Smooth muscle cell (in vitro differentiated cells): ENCODE measurements at regions not wholly inside any gene's neighbourhood (a gene's known extent, or its start where the extent isn't known, plus 50 kb on each side); places are given as distances from the start of the nearest gene placed in this dataset.

Source experiments
- DNase-seq: peaks from one replicate; lab custom pipeline; 2025; ENCODE audit not compliant: unreplicated experiment; lab: John Stamatoyannopoulos, UW
- H2AFZ ChIP-seq: fragments of 200-600 bp; sonication (generic); 2 replicates; pipeline ENCODE4 v1.6.0; 2016; ENCODE audit warnings: antibody characterized with exemption, low read depth, mild to moderate bottlenecking
- H3F3A ChIP-seq: fragments of 200-600 bp; sonication (generic); 2 replicates; pipeline ENCODE4 v1.6.0; 2017; ENCODE audit warnings: antibody characterized with exemption, low read depth
- H3K27ac ChIP-seq: fragments of 200-600 bp; sonication (generic); 2 replicates; pipeline ENCODE4 v1.5.1; 2016; ENCODE audit warnings: low read depth, mild to moderate bottlenecking
- H3K27me3 ChIP-seq: fragments of 200-600 bp; sonication (generic); 2 replicates; pipeline ENCODE4 v1.6.1; 2016; ENCODE audit warnings: low read depth, mild to moderate bottlenecking
- H3K36me3 ChIP-seq: fragments of 200-600 bp; sonication (generic); 2 replicates; pipeline ENCODE4 v1.5.1; 2016; ENCODE audit warnings: low read depth
- H3K4me1 ChIP-seq: fragments of 200-600 bp; sonication (generic); 2 replicates; pipeline ENCODE4 v1.5.1; 2016; ENCODE audit warnings: low read depth
- H3K4me2 ChIP-seq: fragments of 200-600 bp; sonication (generic); 2 replicates; pipeline ENCODE4 v1.6.0; 2016; ENCODE audit warnings: mild to moderate bottlenecking
- H3K4me3 ChIP-seq: fragments of 200-600 bp; sonication (generic); 2 replicates; pipeline ENCODE4 v1.5.1; 2016; ENCODE audit warnings: mild to moderate bottlenecking
- H3K79me2 ChIP-seq: fragments of 200-600 bp; sonication (generic); 2 replicates; pipeline ENCODE4 v1.6.0; 2016; ENCODE audit warnings: low read depth, mild to moderate bottlenecking
- H3K9ac ChIP-seq: fragments of 200-600 bp; sonication (generic); 2 replicates; pipeline ENCODE4 v1.6.0; 2016; ENCODE audit warnings: low read depth
- H3K9me3 ChIP-seq: fragments of 200-600 bp; sonication (generic); replicated peaks from 2 replicates; pipeline ENCODE4 v1.5.1; 2016; ENCODE audit warnings: low read depth
- H4K20me1 ChIP-seq: fragments of 200-600 bp; sonication (generic); 2 replicates; pipeline ENCODE4 v1.6.0; 2016; ENCODE audit warnings: low read depth
- WGBS: methylation state at CpG from one replicate; pipeline ENCODE4 v1.1.7; 2016; ENCODE audit warnings: low lambda C conversion rate; 5-methylcytosine and 5-hydroxymethylcytosine counted together
- TF ChIP-seq, protein P1 (sequence below): fragments of 200-600 bp; sonication (generic); IDR thresholded peaks from 2 replicates; pipeline ENCODE4 v1.5.1; 2017; ENCODE audit warnings: borderline replicate concordance, mild to moderate bottlenecking, antibody characterized with exemption; ENCODE audit not compliant: insufficient read depth, poor library complexity, severe bottlenecking

DNA sequence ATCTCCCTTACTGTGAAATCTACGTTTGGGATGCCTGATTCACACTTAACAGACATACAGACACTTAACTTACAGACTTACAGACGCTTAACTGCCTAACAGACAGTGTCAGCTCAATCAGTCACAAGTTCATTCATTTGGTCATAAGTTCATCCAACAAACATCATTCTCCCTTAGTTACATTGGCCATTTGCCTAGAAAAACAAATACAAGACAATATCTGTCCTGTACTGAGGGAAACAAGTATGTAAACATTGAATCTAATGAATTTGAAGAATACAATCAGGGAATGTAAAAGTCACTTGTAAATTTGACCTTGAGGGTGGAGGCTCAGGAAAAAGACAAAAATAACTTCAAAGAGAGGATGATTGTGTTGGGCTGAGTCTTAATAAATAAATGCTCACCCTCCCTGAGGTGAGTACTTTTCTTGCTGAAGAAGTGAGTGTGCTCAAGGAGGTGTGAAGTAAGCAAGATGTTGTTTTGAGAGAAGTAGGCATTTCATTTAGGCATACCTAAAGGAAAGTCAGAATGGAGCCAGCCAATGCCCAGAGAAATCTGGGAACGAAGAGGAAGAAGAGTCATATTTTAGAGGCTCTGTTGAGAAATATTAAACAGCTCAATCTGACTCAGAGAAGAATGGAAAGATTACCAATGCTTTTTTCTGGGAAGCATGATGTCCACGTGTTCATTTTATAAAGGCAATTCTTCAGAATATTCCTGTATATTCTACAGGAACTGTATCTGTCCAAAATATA, 958.4 kb upstream of the SLC10A2 start:
- H3K79me2 ChIP-seq = no peaks in the 10 kb centered on the region
- no peak overlapping the region for H2AFZ ChIP-seq
- no peak overlapping the region for H3K9ac ChIP-seq
- no peaks in the 10 kb centered on the region for H3F3A ChIP-seq
- DNase-seq = no peak
- H3K4me1 ChIP-seq = no peaks in the 10 kb centered on the region
- no peak overlapping the region for H3K4me2 ChIP-seq
- WGBS = 70% methylated on average over 4 of the region's 4 CpGs
- H3K4me3 ChIP-seq = no peak overlapping the region
- no peaks in the 10 kb centered on the region for H3K36me3 ChIP-seq
- no peaks in the 10 kb centered on the region for H3K9me3 ChIP-seq
- TF ChIP-seq, protein P1, sequence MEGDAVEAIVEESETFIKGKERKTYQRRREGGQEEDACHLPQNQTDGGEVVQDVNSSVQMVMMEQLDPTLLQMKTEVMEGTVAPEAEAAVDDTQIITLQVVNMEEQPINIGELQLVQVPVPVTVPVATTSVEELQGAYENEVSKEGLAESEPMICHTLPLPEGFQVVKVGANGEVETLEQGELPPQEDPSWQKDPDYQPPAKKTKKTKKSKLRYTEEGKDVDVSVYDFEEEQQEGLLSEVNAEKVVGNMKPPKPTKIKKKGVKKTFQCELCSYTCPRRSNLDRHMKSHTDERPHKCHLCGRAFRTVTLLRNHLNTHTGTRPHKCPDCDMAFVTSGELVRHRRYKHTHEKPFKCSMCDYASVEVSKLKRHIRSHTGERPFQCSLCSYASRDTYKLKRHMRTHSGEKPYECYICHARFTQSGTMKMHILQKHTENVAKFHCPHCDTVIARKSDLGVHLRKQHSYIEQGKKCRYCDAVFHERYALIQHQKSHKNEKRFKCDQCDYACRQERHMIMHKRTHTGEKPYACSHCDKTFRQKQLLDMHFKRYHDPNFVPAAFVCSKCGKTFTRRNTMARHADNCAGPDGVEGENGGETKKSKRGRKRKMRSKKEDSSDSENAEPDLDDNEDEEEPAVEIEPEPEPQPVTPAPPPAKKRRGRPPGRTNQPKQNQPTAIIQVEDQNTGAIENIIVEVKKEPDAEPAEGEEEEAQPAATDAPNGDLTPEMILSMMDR = no peak
- H3K27me3 ChIP-seq = no peaks in the 10 kb centered on the region
- H4K20me1 ChIP-seq = no peaks in the 10 kb centered on the region
- H3K27ac ChIP-seq = no peak overlapping the region

DNA sequence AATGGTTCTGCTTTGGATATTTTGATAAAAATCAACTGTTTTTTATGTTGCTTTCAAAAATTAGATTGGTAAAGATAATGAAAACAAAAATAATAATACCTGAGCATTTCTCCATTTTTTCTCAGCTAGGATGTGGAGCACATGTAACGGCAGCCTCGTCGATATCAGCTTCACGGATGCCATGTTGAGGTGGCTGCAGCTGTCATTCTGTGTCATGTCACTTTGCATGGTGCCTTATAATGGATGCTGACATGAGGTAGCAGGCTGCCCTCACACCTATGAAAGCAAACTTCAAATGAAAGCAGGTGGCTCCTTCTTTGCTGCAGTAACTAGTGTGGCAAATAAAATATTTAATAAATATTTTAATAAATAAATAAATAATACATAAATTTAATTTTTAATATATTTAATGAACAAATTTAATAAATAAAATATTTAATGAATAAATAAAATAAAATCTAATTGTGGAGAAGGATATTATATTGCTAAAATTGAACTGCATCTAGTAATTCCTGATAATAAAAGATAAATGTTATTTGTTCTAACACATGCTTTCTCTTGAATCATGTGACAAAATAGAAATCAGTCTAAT, 955.7 kb upstream of the SLC10A2 start:
- no peak overlapping the region for H3K27ac ChIP-seq
- no peak overlapping the region for H3K4me2 ChIP-seq
- H3K27me3 ChIP-seq = no peaks in the 10 kb centered on the region
- TF ChIP-seq, protein P1 = no peak
- H3K9ac ChIP-seq = no peak overlapping the region
- no peaks in the 10 kb centered on the region for H3K36me3 ChIP-seq
- no peak overlapping the region for H2AFZ ChIP-seq
- no peaks in the 10 kb centered on the region for H3K9me3 ChIP-seq
- no peak for DNase-seq
- H3F3A ChIP-seq = no peaks in the 10 kb centered on the region
- H4K20me1 ChIP-seq = no peaks in the 10 kb centered on the region
- no peaks in the 10 kb centered on the region for H3K79me2 ChIP-seq
- H3K4me3 ChIP-seq = no peak overlapping the region
- H3K4me1 ChIP-seq = no peaks in the 10 kb centered on the region
- WGBS = 98% methylated on average over 4 of the region's 4 CpGs

DNA sequence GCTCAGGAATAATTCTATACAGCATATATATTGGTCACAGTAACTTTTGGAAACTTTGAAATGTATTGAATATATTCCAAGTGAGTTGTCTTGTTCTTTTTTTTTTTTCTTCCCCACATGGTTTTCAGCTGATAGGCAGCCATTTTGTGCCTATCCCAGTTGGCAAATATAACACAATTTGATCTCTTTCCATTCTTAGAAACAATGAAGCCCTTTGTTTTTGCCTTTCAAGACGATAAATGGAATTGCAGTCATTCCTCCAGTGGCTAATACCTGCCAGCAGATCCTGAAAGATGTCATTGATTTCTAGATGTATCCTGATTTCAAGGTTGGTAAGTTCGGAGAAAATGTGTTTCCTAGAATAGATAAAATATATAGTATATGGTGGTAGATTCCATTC, 951.1 kb upstream of the SLC10A2 start:
- Histone ChIP-seq H3K4me1 (no peaks in the 10 kb centered on the region), H3F3A (no peaks in the 10 kb centered on the region), H3K79me2 (no peaks in the 10 kb centered on the region), H3K27me3 (no peaks in the 10 kb centered on the region), H3K4me2 (no peak overlapping the region), H2AFZ (no peak overlapping the region), H4K20me1 (no peaks in the 10 kb centered on the region), H3K9me3 (no peaks in the 10 kb centered on the region), H3K9ac (no peak overlapping the region), H3K4me3 (no peak overlapping the region), H3K36me3 (no peaks in the 10 kb centered on the region), H3K27ac (no peak overlapping the region)
- DNase-seq = no peak
- TF ChIP-seq, protein P1 = no peak
- 92% methylated on average over 2 of the region's 2 CpGs for WGBS
